GM18858 (cell line): ENCODE measurements at regions not wholly inside any gene's neighbourhood (a gene's known extent, or its start where the extent isn't known, plus 50 kb on each side); places are given as distances from the start of the nearest gene placed in this dataset.

Source experiments
- ATAC-seq: cut with Tn5 transposase; IDR thresholded peaks from one replicate; pipeline ENCODE4 v1.9.1; 2021; ENCODE audit not compliant: unreplicated experiment

- no peak for ATAC-seq
These were observed 226.0 kb upstream of the TPM1 start for GRCh38 chr15:62816342-62817069.

DNA sequence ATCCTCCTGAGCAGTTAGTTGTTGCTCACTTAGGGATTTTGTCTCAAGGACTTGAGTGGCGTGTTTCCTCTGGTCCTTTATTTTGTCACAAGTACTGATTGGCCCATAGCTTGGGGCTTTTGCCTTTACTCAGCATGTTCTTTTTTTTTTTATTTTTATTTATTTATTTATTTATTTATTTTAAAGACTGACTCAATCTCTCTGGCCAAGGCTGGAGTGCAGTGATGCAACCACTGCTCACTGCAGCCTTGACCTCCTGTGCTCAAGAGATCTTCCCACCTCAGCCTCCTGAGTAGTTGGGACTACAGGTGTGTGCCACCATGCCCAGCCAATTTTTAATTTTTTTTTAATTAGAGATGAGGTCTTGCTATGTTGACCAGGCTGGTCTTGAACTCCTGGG is 223.9 kb upstream of the TPM1 start:
- ATAC-seq: no peak

- ATAC-seq: no peak
These were observed 221.0 kb upstream of the TPM1 start for GRCh38 chr15:62821384-62822131.

- ATAC-seq: no peak
These were observed 220.3 kb upstream of the TPM1 start for GRCh38 chr15:62822228-62822627.

DNA sequence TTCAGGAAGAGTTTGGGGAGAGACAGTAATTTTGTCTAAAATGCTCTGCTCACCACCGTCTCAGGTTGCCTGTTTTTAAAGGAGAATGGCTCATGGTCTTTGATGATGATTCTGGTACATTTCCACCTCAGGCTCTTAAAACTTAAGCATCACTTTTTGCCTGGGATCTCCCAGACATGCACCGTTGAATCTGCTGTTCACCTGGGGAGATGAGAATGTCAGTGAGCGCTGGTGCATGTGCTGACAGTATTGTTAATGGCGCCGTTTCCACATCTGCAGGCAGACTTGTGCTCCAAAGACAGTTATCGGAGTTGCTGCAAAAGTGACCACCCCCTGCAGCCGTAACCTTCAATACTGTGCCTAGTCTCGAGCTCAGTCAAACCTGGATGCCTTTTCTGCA is 219.0 kb upstream of the TPM1 start:
- ATAC-seq: no peak

DNA sequence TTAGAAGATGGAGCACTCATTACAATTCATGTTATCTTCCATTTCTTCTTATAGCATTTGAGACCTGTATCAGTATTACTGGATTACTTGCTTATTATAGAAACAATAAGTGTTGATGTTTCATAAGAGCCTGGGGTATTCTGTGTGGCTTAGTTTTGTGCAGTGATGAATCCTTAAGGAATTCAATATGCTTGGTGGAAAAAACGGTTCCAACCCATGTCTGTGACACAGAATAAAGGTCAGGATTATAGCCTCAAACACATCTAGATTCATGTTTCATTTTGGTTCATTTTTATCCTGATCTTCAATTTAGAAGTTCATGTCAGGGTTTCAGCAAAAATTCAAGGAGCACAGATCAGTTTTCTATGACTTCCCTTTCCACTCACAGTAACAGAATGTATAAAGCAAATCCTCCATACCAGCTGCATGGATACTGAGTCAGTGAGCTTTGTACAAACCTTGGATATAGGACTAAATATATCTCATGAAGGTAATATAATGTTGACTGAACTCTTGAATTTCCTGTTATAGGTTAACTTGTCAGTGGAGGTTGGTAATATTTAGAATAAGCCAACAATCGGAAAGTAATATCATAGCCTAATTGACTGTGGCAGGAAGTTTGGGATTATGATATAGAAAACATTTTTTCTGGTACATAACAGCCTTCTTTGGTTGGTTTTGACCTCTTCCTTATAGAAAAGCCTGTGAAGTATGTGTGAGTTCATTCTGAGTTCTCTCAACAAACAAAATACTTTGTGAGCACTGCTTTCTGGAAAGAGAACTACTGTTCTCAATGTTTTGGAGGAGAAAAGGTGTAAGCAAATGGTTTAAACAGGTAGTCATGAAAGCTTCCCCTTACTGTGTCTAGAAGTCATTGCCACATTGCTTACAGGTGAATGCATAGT is 218.2 kb upstream of the TPM1 start:
- no peak for ATAC-seq

DNA sequence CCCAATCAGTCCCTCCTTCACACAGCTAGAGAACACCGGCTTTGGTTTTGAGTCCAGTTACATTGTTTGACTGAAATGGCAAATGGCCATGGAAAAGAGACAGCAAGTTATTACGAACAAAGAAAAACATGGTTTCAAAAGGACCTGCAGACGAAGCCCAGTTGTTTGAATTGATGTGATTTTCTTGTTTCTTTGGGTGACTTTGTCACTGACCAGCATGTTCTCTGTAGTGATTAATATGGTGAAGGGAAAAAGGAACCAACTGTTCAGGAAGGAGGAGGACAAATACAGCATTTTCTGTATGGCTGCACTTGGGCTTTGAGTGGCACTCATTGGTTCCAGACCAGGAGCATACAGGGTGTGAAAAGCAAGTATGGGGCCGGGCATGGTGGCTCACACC is 217.4 kb upstream of the TPM1 start:
- no peak for ATAC-seq

DNA sequence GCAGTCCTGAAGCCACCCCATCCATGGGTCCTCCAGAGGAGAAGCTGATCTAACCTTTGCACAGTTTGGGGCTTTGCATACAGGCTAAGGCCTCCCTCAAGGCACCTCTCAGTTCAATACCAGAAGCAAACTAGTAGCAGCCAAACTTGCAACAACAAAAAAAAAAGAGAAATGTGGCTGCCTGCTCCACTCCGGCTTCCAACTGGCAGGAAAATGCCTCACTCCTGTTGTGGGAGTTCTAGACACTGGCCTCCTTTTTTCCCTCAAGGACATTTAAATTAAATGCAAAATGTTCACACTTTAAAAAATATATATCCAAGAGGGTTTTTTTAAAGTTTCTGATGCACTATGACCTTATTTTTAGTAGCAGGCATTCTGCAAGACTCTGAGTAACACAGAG is 216.0 kb upstream of the TPM1 start:
- ATAC-seq: no peak

DNA sequence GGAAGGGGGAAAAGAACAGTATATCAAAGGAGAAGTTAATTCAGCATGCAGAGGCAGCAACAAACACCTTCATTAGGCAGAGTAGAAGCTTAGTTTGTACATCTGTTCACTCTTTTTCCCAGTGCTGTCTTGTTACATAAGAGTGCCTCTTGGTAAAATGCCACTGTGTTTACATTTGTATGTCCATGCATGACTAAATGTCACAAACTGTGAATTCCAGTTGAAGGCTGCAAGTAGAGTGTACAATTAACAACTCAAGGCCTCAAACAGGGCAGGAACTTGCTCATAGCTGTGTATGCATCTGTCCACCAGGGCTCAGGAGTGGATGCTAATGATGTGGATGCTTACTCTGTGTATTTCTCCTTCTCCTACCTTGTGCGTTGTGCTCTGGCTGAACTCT is 214.2 kb upstream of the TPM1 start:
- ATAC-seq: no peak

DNA sequence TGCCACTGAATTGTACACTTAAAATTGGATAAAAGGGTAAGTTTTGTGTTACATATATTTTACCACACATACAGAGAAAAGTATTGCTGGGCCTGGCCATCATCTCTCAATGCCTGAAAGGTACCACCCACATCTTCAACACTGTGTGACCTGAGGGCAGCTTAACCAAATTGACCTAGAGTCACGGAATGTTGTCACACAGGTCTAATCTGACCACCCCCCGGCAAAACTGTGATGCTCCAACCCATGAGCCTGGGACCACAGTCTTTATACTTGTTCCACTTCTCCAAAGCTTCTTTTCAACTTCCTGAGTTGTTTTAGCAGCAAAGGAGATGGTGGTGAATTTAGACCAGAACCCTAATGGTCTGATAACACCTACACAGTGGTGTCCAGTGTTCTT is 210.3 kb upstream of the TPM1 start:
- no peak for ATAC-seq

GRCh38 chr15:62833646-62834045 is 208.9 kb upstream of the TPM1 start:
- ATAC-seq: no peak

DNA sequence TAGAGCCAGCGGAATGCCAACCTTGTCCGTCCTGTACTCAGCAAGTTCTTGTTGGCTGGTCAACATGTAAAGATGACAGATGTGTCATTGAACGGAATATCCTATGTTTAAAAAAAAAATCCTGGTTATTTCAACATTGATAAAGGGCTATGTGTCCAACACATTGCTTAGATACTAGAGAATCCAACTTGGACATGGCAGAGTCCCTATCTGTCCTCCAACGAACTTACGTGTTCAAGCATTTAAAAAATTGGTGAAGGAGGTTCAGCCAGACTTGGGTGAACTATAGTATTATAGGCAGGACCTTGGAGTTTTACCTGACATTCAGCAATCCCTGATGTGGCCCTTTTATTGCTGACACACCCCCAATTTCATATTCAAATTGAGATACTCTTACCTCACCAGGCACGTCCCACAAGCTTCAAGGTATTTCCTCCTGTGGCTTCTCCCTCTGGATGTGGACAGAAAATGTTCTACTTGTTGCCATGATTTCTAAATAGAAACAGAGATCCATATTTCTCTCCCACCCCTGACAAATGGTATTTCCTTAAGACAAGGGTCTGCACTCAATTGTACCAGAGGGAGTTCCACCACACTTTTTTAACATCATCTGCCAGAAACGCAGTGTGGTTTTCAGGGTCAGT is 207.7 kb upstream of the TPM1 start:
- ATAC-seq: no peak

DNA sequence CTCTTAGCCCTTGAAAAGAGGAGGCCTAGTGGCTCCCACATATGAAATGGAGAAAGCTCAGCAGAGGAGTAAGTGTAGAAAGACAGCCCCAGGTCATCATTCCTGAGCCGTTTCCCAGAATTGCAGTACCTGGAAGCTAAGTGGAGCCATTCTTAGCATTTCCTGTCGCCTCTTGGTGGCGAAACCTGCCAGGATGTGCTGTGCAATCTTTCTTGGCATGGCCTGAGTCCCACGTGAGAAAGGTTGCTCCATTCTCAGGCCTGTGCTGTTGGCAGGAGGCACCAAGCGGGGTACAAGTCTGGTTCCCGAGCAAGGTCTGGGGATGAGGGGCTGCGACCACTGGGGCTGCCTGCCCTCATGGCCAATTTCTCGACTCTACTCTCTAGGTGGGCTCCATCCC is 207.2 kb upstream of the TPM1 start:
- no peak for ATAC-seq

DNA sequence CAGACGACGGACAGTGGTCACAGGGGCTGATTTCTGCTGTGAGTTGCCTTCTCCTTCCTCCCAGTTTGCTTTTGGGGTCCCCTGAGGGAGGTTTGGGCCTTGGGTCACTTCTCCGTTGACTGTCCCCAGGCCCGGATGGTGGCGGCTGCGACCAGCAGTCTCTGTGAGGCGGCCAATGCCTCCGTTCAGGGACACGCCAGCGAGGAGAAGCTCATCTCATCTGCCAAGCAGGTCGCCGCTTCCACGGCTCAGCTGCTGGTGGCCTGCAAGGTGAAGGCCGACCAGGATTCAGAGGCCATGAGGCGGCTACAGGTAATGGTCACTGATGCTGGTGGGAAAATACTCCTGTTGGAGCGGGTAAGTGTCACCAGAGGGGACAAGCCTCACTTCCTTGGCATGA is 206.8 kb upstream of the TPM1 start:
- no peak for ATAC-seq

DNA sequence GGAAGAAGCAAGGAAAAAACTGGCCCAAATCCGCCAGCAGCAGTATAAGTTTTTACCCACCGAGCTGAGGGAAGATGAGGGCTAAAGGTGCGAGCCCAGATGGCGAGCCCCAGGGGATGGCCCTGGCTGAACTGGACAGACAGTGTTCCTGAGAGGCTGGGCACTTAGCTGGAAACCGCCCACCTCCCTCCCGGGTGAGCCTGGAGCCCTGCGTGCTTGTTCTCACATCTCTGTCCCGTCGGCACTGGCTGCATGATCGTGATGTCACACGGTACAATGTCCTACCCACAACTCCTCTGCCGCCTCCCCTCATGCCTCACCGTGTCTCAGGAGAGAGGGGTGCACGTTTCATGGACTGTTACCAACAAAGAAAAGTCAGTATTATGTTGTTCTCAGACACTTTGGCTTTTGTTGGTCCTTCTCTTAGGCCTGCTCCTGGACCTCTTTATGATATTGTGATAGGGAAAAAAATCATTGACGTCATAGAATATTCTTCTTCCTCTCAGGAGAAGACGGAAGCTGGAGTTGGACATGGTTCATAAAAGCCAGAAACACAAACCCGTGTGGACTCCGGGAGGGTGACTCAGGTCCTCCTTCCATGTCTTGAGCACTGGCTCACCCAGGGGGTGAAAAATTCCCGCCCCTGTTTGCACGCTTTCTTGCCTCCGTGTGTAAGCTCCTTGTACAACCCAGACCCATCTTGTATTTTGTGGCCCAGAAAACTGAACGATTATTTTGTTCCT is 201.8 kb upstream of the TPM1 start:
- no peak for ATAC-seq

DNA sequence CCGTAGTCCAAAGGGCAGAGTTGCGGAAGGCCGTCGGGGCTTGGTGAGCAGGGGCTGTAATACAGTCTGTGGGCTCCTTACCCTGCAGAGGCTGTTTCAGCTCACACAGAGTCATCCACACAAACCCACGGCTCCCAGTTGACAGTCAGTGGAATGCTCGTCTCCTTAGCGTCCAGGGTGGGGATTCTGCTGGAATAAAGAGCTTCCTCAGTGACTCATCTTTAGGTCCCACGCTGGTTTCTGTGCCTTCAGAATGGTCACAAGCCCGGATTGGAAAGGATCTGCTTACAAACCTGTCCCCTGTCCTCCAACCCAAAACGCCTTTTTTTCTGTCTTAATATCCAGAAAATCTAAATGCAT is 201.3 kb upstream of the TPM1 start:
- no peak for ATAC-seq

- ATAC-seq: no peak
These were observed 200.5 kb upstream of the TPM1 start for GRCh38 chr15:62841891-62842559.

DNA sequence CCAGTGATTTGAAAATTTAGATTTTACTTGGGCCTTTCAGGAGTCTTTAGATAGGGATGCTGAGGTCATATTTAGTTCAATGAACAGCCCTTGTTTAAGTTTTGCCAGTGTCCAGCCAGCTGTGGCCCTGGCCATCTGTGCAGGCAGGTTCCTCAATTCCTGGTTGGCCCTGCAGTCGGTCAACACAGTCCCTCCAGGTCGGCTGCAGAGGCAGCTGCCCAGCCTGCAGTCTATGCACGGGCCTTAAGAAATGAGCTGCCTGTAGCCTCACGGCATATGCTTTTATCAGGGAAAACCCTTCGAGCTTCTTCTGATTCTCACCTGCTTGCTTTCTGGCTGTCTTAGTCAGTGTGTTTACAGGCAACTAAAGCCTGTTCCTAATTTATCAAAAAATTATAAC is 199.2 kb upstream of the TPM1 start:
- ATAC-seq: no peak

GRCh38 chr15:62844564-62845240 is 197.8 kb upstream of the TPM1 start:
- no peak for ATAC-seq
